ENCODE measurements at regions not wholly inside any gene's neighbourhood (a gene's known extent, or its start where the extent isn't known, plus 50 kb on each side); places are given as distances from the start of the nearest gene placed in this dataset.

GRCh38 chr3:99509224-99509623 lies 129.2 kb upstream of the COL8A1 start (continued):
- TF ChIP-seq MYC (IDR thresholded peaks at IDR 0.05; ENCODE audit: insufficient read depth, insufficient read length, insufficient replicate concordance, low read length, severe bottlenecking) = no peak
- TF ChIP-seq ATF7 (IDR thresholded peaks at IDR 0.05; ENCODE audit: low read depth) = no peak
- TF ChIP-seq ZSCAN29 (IDR thresholded peaks at IDR 0.05) = no peak
- TF ChIP-seq JUND (IDR thresholded peaks at IDR 0.05; ENCODE audit: low read depth, low read length) = no peak
- no peak for TF ChIP-seq BCL11A (IDR thresholded peaks at IDR 0.05; ENCODE audit: low read depth, low read length)

- in situ Hi-C loops (cut with MboI) = no loop called here
- CTCF ChIA-PET = interaction anchor here (1.2 to 12.8 kb wide), 2 partner anchors 9 to 24 kb away, joined by 5 to 303 read pairs; no protein-coding TSS in a partner anchor
Measured at GRCh38 chr3:99508191-99508590, 130.2 kb upstream of the COL8A1 start.

More at GRCh38 chr3:99508191-99508590, 130.2 kb upstream of the COL8A1 start:
- Histone ChIP-seq H3K9ac (ENCODE audit: control insufficient read depth, insufficient read depth, low read length) (no peak overlapping the region), H4K20me1 (ENCODE audit: control insufficient read depth, insufficient read depth) (no peaks in the 10 kb centered on the region), H3K27ac (ENCODE audit: control insufficient read depth, insufficient read depth) (no peak overlapping the region), H3K27me3 (replicated peaks in 1 of 2; ENCODE audit: control insufficient read depth in 2 of 2, insufficient read depth in 2 of 2, low read length in 1 of 2) (no peaks in the 10 kb centered on the region), H2AFZ (ENCODE audit: control insufficient read depth, low read depth, low read length) (no peak overlapping the region), H3K79me2 (ENCODE audit: control insufficient read depth, insufficient read depth, low read length) (no peaks in the 10 kb centered on the region), H3K9me3 (replicated peaks; ENCODE audit: control insufficient read depth, insufficient read depth, low read length) (no peaks in the 10 kb centered on the region), H3K4me3 (no peak overlapping the region), H3K4me2 (ENCODE audit: control insufficient read depth, insufficient read depth) (no peak overlapping the region), H3K36me3 (ENCODE audit: control insufficient read depth in 2 of 2, insufficient read depth in 2 of 2, low read length in 1 of 2) (no peaks in the 10 kb centered on the region), H3K4me1 (ENCODE audit: control insufficient read depth, insufficient read depth, low read length) (peaks cover 6% of the 10 kb centered on the region; the same call in 1 of the 2 replicates)
- no peak for ATAC-seq
- DNase-seq (ENCODE audit: low read depth, low spot score) = no peak
- RAD21 ChIA-PET (ENCODE audit: unreplicated experiment) = no interaction called here
- SMC1A ChIA-PET (ENCODE audit: uncharacterized antibody, unreplicated experiment) = interaction anchor here (0.9 to 14.1 kb wide), 2 partner anchors 23 to 335 kb away, joined by 3 to 270 read pairs; no protein-coding TSS in a partner anchor
- FAIRE-seq = no peak
- no peak for TF ChIP-seq HDGF (IDR thresholded peaks at IDR 0.05)
- TF ChIP-seq ETV6 (conservative IDR thresholded peaks at IDR 0.05 in 1 of 2, IDR thresholded peaks at IDR 0.05 in 1 of 2; ENCODE audit: borderline replicate concordance in 1 of 2, low read depth in 1 of 2) = no peak
- TF ChIP-seq YBX1 (IDR thresholded peaks at IDR 0.05) = no peak
- no peak for TF ChIP-seq BRCA1 (IDR thresholded peaks at IDR 0.05; ENCODE audit: low read depth, low read length)
- no peak for TF ChIP-seq STAT3 (IDR thresholded peaks at IDR 0.05; ENCODE audit: low read depth, low read length)
- no peak for TF ChIP-seq BCLAF1 (IDR thresholded peaks at IDR 0.05)
- no peak for TF ChIP-seq CREB1 (IDR thresholded peaks at IDR 0.05; ENCODE audit: low read depth)
- no peak for TF ChIP-seq ASH2L (IDR thresholded peaks at IDR 0.05; ENCODE audit: borderline replicate concordance, low read depth)
- POLR2A ChIA-PET = interaction anchor here (1.1 kb wide), 1 partner anchor 11 kb away, joined by 3 read pairs; no protein-coding TSS in a partner anchor
- intact Hi-C loops (cut with micrococcal nuclease; ENCODE audit: unreplicated experiment) = loop anchor here (10.0 kb wide), 1 partner anchor 683 kb away; no protein-coding TSS in a partner anchor
- BruUV-seq (replicated peaks) = no TSS peak
